HG03095 (cell line): ENCODE measurements at regions not wholly inside any gene's neighbourhood (a gene's known extent, or its start where the extent isn't known, plus 50 kb on each side); places are given as distances from the start of the nearest gene placed in this dataset.
A peak's percentile ranks its signal among the peaks of the same experiment; 100 is the strongest.
"Not testable (repeated sequence)": the region's sequence is repeated elsewhere in the genome, so short reads cannot be mapped to it uniquely, and the experiment has no call there.

Experiments used
- ATAC-seq: cut with Tn5 transposase; IDR thresholded peaks from one replicate; pipeline ENCODE4 v1.9.1; 2021; ENCODE audit warnings: moderate library complexity; ENCODE audit not compliant: unreplicated experiment

GRCh38 chr4:49153011-49153410, 166.9 kb downstream of the CWH43 start:
- not testable (repeated sequence) for ATAC-seq

GRCh38 chr4:49154308-49155103, 168.4 kb downstream of the CWH43 start:
- ATAC-seq: peak; percentile 66

GRCh38 chr4:49155270-49155669, 169.2 kb downstream of the CWH43 start:
- not testable (repeated sequence) for ATAC-seq

- ATAC-seq: not testable (repeated sequence)
These were observed 170.2 kb downstream of the CWH43 start for GRCh38 chr4:49156309-49156708.

- ATAC-seq: not testable (repeated sequence)
These were observed 171.6 kb downstream of the CWH43 start for GRCh38 chr4:49157630-49158029.

- not testable (repeated sequence) for ATAC-seq
These were observed 175.1 kb downstream of the CWH43 start for GRCh38 chr4:49161111-49161541.

GRCh38 chr4:49164916-49165315, 178.8 kb downstream of the CWH43 start:
- not testable (repeated sequence) for ATAC-seq

GRCh38 chr4:49177847-49178246, 191.8 kb downstream of the CWH43 start:
- ATAC-seq: not testable (repeated sequence)

- not testable (repeated sequence) for ATAC-seq
These were observed 195.0 kb downstream of the CWH43 start for GRCh38 chr4:49181088-49181487.

GRCh38 chr4:49211396-49212194, 225.5 kb downstream of the CWH43 start:
- not testable (repeated sequence) for ATAC-seq

- not testable (repeated sequence) for ATAC-seq
These were observed 227.2 kb downstream of the CWH43 start for GRCh38 chr4:49213250-49213649.

GRCh38 chr4:49213750-49214149, 227.7 kb downstream of the CWH43 start:
- ATAC-seq: not testable (repeated sequence)

GRCh38 chr4:49214453-49215081, 228.5 kb downstream of the CWH43 start:
- ATAC-seq: not testable (repeated sequence)

GRCh38 chr4:49215082-49215479, 229.0 kb downstream of the CWH43 start:
- ATAC-seq: not testable (repeated sequence)

GRCh38 chr4:49216606-49217005, 230.5 kb downstream of the CWH43 start:
- ATAC-seq: not testable (repeated sequence)

- ATAC-seq: no peak
These were observed 231.4 kb downstream of the CWH43 start for GRCh38 chr4:49217492-49217891.

GRCh38 chr4:49218094-49218493, 232.0 kb downstream of the CWH43 start:
- ATAC-seq: not testable (repeated sequence)

GRCh38 chr4:49218931-49219330, 232.9 kb downstream of the CWH43 start:
- ATAC-seq: not testable (repeated sequence)

- ATAC-seq: not testable (repeated sequence)
These were observed 233.6 kb downstream of the CWH43 start for GRCh38 chr4:49219489-49220225.

- ATAC-seq: no peak
These were observed 235.1 kb downstream of the CWH43 start for GRCh38 chr4:49221209-49221608.

- not testable (repeated sequence) for ATAC-seq
These were observed 236.7 kb downstream of the CWH43 start for GRCh38 chr4:49222810-49223209.
